CD4-positive, CD25-positive, alpha-beta regulatory T cell (primary cell): ENCODE measurements at regions not wholly inside any gene's neighbourhood (a gene's known extent, or its start where the extent isn't known, plus 50 kb on each side); places are given as distances from the start of the nearest gene placed in this dataset.
A peak's percentile ranks its signal among the peaks of the same experiment; 100 is the strongest.

Source experiments
- ATAC-seq, 2 donors: fragments of 150-1000 bp; cut with Tn5 transposase; one replicate each; pipeline ENCODE4 v1.10.0; 2021; ENCODE audit warnings: low read depth in 2 of 2, moderate number of reproducible peaks in 2 of 2, moderate library complexity in 1 of 2
- DNase-seq, 3 donors: peaks; one replicate each; pipeline versions ENCODE4 v3.0.0 to v3.0.0-alpha.2; 2012 to 2022; ENCODE audit warnings: mixed read lengths in 1 of 3
- H3K27ac ChIP-seq: one replicate; pipeline ENCODE4 v1.7.0; 2013; ENCODE audit warnings: mild to moderate bottlenecking, low read length; ENCODE audit not compliant: insufficient read depth, poor library complexity, severe bottlenecking
- H3K27me3 ChIP-seq: one replicate; pipeline ENCODE4 v1.7.0; 2013; ENCODE audit warnings: low read length; ENCODE audit not compliant: control insufficient read depth, insufficient read depth
- H3K36me3 ChIP-seq: one replicate; pipeline ENCODE4 v1.7.0; 2013; ENCODE audit warnings: mild to moderate bottlenecking, low read length, moderate library complexity; ENCODE audit not compliant: control insufficient read depth, insufficient read depth
- H3K4me1 ChIP-seq: 2 replicates; pipeline ENCODE4 v1.7.0; 2013; ENCODE audit warnings: mild to moderate bottlenecking, low read length; ENCODE audit not compliant: insufficient read depth, control insufficient read depth, poor library complexity, severe bottlenecking
- H3K4me3 ChIP-seq: one replicate; pipeline ENCODE4 v1.7.0; 2013; ENCODE audit warnings: low read depth, mild to moderate bottlenecking, low read length, moderate library complexity
- H3K9me3 ChIP-seq, 2 experiments: 1 replicate in 1 of 2; 2 replicates in 1 of 2; pipeline ENCODE4 v1.7.0; 2013; ENCODE audit warnings: low read length in 2 of 2, mild to moderate bottlenecking in 1 of 2, moderate library complexity in 1 of 2; ENCODE audit not compliant: control insufficient read depth in 2 of 2
- H3K27ac Mint-ChIP-seq, 3 donors: one replicate each; pipeline ENCODE4 v1.8.0; 2020 to 2022; ENCODE audit warnings: mild to moderate bottlenecking in 3 of 3, mixed read lengths in 3 of 3, moderate library complexity in 2 of 3
- H3K27me3 Mint-ChIP-seq: one replicate; pipeline ENCODE4 v1.8.0; 2022; ENCODE audit warnings: mild to moderate bottlenecking, mixed read lengths
- H3K36me3 Mint-ChIP-seq: one replicate; pipeline ENCODE4 v1.8.0; 2020; ENCODE audit warnings: mixed read lengths
- H3K4me1 Mint-ChIP-seq, 4 donors: one replicate each; pipeline ENCODE4 v1.8.0; 2020 to 2022; ENCODE audit warnings: mixed read lengths in 4 of 4, mild to moderate bottlenecking in 1 of 4
- H3K4me3 Mint-ChIP-seq, 4 donors: one replicate each; pipeline ENCODE4 v1.8.0; 2020 to 2022; ENCODE audit warnings: mild to moderate bottlenecking in 4 of 4, mixed read lengths in 4 of 4, moderate library complexity in 3 of 4
- H3K9me3 Mint-ChIP-seq, 7 donors: one replicate each; pipeline ENCODE4 v1.8.0; 2020 to 2022; ENCODE audit warnings: mixed read lengths in 7 of 7, mild to moderate bottlenecking in 3 of 7, moderate library complexity in 2 of 7

DNA sequence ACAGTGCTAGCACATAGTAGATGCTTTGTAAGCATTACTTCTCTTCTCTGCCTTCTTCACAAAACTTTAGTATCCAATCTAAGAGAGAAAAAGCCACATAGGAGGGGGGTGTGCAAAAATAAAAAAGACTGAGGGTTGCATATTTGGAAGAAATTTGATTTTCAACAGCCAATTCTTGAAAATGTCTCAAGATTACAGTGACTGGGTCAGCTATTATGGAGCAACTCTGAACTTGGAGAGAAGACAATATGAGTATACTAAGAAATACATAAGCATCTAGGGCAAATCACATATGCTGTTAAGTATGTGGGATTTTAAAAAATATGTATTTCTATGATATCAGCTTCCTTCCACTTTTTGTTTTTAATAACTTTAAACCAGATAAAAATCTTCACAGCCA, 196.6 kb upstream of the GOLIM4 start:
- Histone ChIP-seq H3K4me1 (no peaks in the 10 kb centered on the region), H3K4me3 (no peak overlapping the region), H3K27ac (no peak overlapping the region), H3K9me3 (no peaks in the 10 kb centered on the region), H3K36me3 (no peaks in the 10 kb centered on the region), H3K27me3 (no peaks in the 10 kb centered on the region)
- Mint-ChIP-seq H3K4me1 (no peaks in the 10 kb centered on the region), H3K27ac (no peak overlapping the region), H3K36me3 (no peaks in the 10 kb centered on the region), H3K27me3 (no peaks in the 10 kb centered on the region), H3K9me3 (peaks cover 0 to 5% (median 0%) of the 10 kb centered on the region in 7 donors), H3K4me3 (no peak overlapping the region)
- no peak for DNase-seq
- ATAC-seq: no peak

- ATAC-seq: no peak
These were observed 193.8 kb upstream of the GOLIM4 start for GRCh38 chr3:168289471-168290008.

DNA sequence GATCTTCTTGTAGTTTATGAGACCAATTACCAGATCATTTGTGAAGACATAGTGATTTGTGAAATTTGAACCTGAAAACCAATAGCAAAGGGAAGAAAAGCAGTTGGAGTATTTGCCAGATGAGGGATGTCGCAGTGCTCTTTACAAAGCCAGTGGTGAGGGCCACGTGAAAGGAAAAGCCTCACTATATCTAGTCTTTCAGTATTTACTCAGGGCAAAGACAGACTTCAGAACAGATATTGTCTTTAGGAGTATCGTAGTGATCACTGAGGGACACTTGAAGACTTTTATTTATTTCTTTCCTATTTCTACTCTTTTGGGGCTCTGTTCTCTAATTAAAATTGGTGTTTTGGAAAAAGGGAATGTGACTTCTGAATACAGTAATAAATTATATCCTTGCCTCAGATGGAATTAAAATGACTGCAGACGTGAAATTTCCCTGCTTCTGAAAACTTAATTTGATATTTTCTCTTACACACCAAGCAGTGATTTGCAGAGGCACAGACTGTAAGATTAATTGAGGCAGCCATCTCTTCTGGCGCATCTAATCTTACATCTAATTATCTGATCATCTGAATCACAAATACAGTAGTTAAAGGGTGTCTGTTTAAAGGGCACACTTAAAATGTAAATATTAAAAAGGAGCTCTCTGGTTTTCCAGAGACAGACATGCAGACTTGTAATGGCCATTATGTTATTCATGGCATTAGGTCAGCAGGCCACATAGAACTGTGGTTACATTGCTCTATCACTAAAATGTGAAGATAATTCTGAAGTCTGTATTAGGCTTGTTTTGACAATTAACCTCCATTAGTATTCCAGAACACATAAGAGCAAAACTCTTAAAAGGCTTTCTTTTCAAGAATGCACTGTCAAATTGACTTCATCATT, 193.0 kb upstream of the GOLIM4 start:
- no peak for ATAC-seq
- Histone ChIP-seq H3K4me1 (no peaks in the 10 kb centered on the region), H3K36me3 (no peaks in the 10 kb centered on the region), H3K9me3 (no peaks in the 10 kb centered on the region), H3K27me3 (no peaks in the 10 kb centered on the region), H3K4me3 (no peak overlapping the region), H3K27ac (no peak overlapping the region)
- DNase-seq: no peak
- Mint-ChIP-seq H3K27me3 (no peaks in the 10 kb centered on the region), H3K9me3 (peaks cover 0 to 5% (median 0%) of the 10 kb centered on the region in 7 donors), H3K4me1 (no peaks in the 10 kb centered on the region), H3K36me3 (no peaks in the 10 kb centered on the region), H3K4me3 (no peak overlapping the region), H3K27ac (no peak overlapping the region)

More at GRCh38 chr3:168289471-168290008, 193.8 kb upstream of the GOLIM4 start:
- no peaks in the 10 kb centered on the region for H3K9me3 ChIP-seq
- no peak overlapping the region for H3K27ac ChIP-seq
- H3K4me3 ChIP-seq: no peak overlapping the region
- Mint-ChIP-seq H3K27me3 (no peaks in the 10 kb centered on the region), H3K36me3 (no peaks in the 10 kb centered on the region), H3K4me1 (no peaks in the 10 kb centered on the region), H3K4me3 (no peak overlapping the region), H3K27ac (no peak overlapping the region), H3K9me3 (peaks cover 0 to 5% (median 0%) of the 10 kb centered on the region in 7 donors)
- no peaks in the 10 kb centered on the region for H3K4me1 ChIP-seq
- no peak for DNase-seq
- H3K36me3 ChIP-seq: no peaks in the 10 kb centered on the region
- H3K27me3 ChIP-seq: no peaks in the 10 kb centered on the region

DNA sequence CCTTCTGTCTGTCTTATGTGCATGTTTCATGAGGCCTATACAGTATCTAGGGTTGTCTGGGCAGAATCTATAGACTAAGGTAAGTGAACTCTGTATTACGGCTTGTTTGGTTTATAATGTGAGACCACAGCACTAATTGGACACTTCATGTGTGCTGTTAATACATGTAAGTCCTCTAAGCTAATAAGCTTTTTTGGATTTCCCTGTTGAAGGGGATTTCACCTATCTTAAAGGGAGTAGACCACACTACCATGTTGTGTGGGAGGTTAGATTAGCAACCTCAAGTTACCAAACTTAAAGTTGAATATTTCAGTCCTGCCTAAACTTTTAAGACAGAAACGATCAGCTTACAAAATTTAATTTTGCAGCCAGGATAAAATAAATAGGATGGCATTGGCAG, 189.8 kb upstream of the GOLIM4 start:
- Mint-ChIP-seq H3K36me3 (no peaks in the 10 kb centered on the region), H3K4me1 (no peaks in the 10 kb centered on the region), H3K27me3 (no peaks in the 10 kb centered on the region), H3K4me3 (no peak overlapping the region), H3K27ac (no peak overlapping the region), H3K9me3 (peaks cover 0 to 7% (median 0%) of the 10 kb centered on the region in 7 donors)
- no peaks in the 10 kb centered on the region for H3K36me3 ChIP-seq
- H3K4me3 ChIP-seq: no peak overlapping the region
- H3K4me1 ChIP-seq: no peaks in the 10 kb centered on the region
- no peaks in the 10 kb centered on the region for H3K9me3 ChIP-seq
- ATAC-seq (no peak), DNase-seq (no peak)
- no peak overlapping the region for H3K27ac ChIP-seq
- no peaks in the 10 kb centered on the region for H3K27me3 ChIP-seq

- H3K4me3 Mint-ChIP-seq: peak overlapping the region in 1 of 4 donors; percentile 48
- Histone ChIP-seq H3K9me3 (no peaks in the 10 kb centered on the region), H3K36me3 (no peaks in the 10 kb centered on the region), H3K4me1 (no peaks in the 10 kb centered on the region), H3K27ac (no peak overlapping the region), H3K27me3 (no peaks in the 10 kb centered on the region), H3K4me3 (no peak overlapping the region)
- no peak overlapping the region for H3K27ac Mint-ChIP-seq
- H3K4me1 Mint-ChIP-seq: no peaks in the 10 kb centered on the region
- DNase-seq (no peak), ATAC-seq (no peak)
- H3K27me3 Mint-ChIP-seq: no peaks in the 10 kb centered on the region
- H3K36me3 Mint-ChIP-seq: no peaks in the 10 kb centered on the region
- peaks cover 0 to 7% (median 2%) of the 10 kb centered on the region in 7 donors for H3K9me3 Mint-ChIP-seq
These were observed 189.0 kb upstream of the GOLIM4 start for GRCh38 chr3:168284728-168285127.

- no peaks in the 10 kb centered on the region for H3K36me3 Mint-ChIP-seq
- no peaks in the 10 kb centered on the region for H3K9me3 ChIP-seq
- no peaks in the 10 kb centered on the region for H3K4me1 Mint-ChIP-seq
- ATAC-seq (no peak), DNase-seq (no peak)
- no peak overlapping the region for H3K27ac ChIP-seq
- no peak overlapping the region for H3K27ac Mint-ChIP-seq
- H3K27me3 ChIP-seq: no peaks in the 10 kb centered on the region
- no peak overlapping the region for H3K4me3 ChIP-seq
- H3K4me3 Mint-ChIP-seq: peak overlapping the region in 1 of 4 donors; percentile 27
- no peaks in the 10 kb centered on the region for H3K36me3 ChIP-seq
- no peaks in the 10 kb centered on the region for H3K27me3 Mint-ChIP-seq
- no peaks in the 10 kb centered on the region for H3K4me1 ChIP-seq
- H3K9me3 Mint-ChIP-seq: peaks cover 0 to 9% (median 4%) of the 10 kb centered on the region in 7 donors
These were observed 179.9 kb upstream of the GOLIM4 start for GRCh38 chr3:168275662-168276061.

GRCh38 chr3:168273917-168274316, 178.2 kb upstream of the GOLIM4 start:
- Histone ChIP-seq H3K36me3 (no peaks in the 10 kb centered on the region), H3K4me3 (no peak overlapping the region), H3K27me3 (no peaks in the 10 kb centered on the region), H3K4me1 (no peaks in the 10 kb centered on the region), H3K9me3 (no peaks in the 10 kb centered on the region), H3K27ac (no peak overlapping the region)
- Mint-ChIP-seq H3K4me3 (no peak overlapping the region), H3K27ac (no peak overlapping the region), H3K36me3 (no peaks in the 10 kb centered on the region), H3K9me3 (peaks cover 0 to 7% (median 4%) of the 10 kb centered on the region in 7 donors), H3K27me3 (no peaks in the 10 kb centered on the region), H3K4me1 (no peaks in the 10 kb centered on the region)
- DNase-seq (no peak), ATAC-seq (no peak)

DNA sequence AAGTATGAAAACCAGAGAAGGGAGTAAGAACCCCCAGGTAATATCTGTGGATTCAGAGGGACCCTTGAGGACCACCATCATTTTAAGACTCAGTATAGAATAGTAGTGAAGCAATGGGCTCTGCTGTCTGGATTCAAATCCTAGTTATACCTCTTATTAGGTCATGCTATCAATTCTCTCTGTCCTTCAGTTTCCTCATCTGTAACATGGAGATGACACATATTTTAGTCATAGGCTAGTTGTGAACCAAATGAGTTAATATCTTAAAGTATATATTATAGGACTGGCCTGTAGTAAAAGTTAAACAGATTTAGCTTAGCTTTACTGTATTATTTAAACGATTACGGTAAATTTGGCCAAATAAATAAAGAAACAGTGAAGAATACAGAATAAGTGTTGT, 177.3 kb upstream of the GOLIM4 start:
- ATAC-seq: no peak
- H3K4me1 Mint-ChIP-seq: no peaks in the 10 kb centered on the region
- no peak for DNase-seq
- no peaks in the 10 kb centered on the region for H3K9me3 ChIP-seq
- no peaks in the 10 kb centered on the region for H3K27me3 ChIP-seq
- H3K27ac Mint-ChIP-seq: no peak overlapping the region
- no peaks in the 10 kb centered on the region for H3K27me3 Mint-ChIP-seq
- no peak overlapping the region for H3K27ac ChIP-seq
- H3K9me3 Mint-ChIP-seq: peaks cover 0 to 8% (median 4%) of the 10 kb centered on the region in 7 donors
- no peaks in the 10 kb centered on the region for H3K36me3 ChIP-seq
- no peaks in the 10 kb centered on the region for H3K36me3 Mint-ChIP-seq
- no peak overlapping the region for H3K4me3 ChIP-seq
- H3K4me1 ChIP-seq: no peaks in the 10 kb centered on the region
- H3K4me3 Mint-ChIP-seq: no peak overlapping the region
